ENCODE measurements at regions not wholly inside any gene's neighbourhood (a gene's known extent, or its start where the extent isn't known, plus 50 kb on each side); places are given as distances from the start of the nearest gene placed in this dataset.

- Histone ChIP-seq H3K4me1 (ENCODE audit: insufficient read depth, low read length) (peaks cover 82% of the 10 kb centered on the region), H3K9me3 (ENCODE audit: low read length) (no peaks in the 10 kb centered on the region), H3K27me3 (ENCODE audit: control insufficient read depth in 1 of 2, insufficient read depth in 2 of 2, low read length in 2 of 2) (no peaks in the 10 kb centered on the region), H4K20me1 (ENCODE audit: insufficient read depth, low read length) (no peaks in the 10 kb centered on the region), H3K4me3 (replicated peaks in 1 of 3; ENCODE audit: insufficient read depth in 1 of 3, low read depth in 2 of 3, low read length in 3 of 3) (peak overlapping the region in 1 of 3 experiments; percentile 59; a peak in 1 of 6 replicates), H3K27ac (ENCODE audit: extremely low read length, insufficient read depth, low read length) (peak overlapping the region; percentile 97), H3K4me2 (ENCODE audit: low read depth, low read length) (peak overlapping the region; percentile 81), H3K9ac (ENCODE audit: insufficient read depth, low read depth, low read length) (peak overlapping the region; percentile 83), H3K36me3 (replicated peaks in 1 of 2; ENCODE audit: control insufficient read depth in 1 of 2, insufficient read depth in 2 of 2, low read length in 2 of 2) (no peaks in the 10 kb centered on the region), H3K79me2 (ENCODE audit: insufficient read depth, low read length) (no peaks in the 10 kb centered on the region), H2AFZ (ENCODE audit: low read length) (no peak overlapping the region)
- intact Hi-C loops (cut with micrococcal nuclease; ENCODE audit: unreplicated experiment) (loop anchor here (1.0 to 5.0 kb wide), 2 partner anchors 40 to 47 kb away; no protein-coding TSS in a partner anchor), in situ Hi-C loops (cut with HindIII; ENCODE audit: extremely low pct_ligation_motif_present, low pct_unique_long_range_greater_than_20kb) (loop anchor here (5.0 kb wide), 1 partner anchor 92 kb away; the partner anchor contains the start of gene RHOB)
- no peak for FAIRE-seq
- ChIA-PET POLR2A (interaction anchor here (0.9 to 10.9 kb wide), 30 partner anchors 9 to 158 kb away, joined by 3 to 268 read pairs (median 8); partner anchors contain the start of gene RHOB), CTCF (ENCODE audit: low intra/inter-chr PET ratio, low total read pairs) (no interaction called here)
- no TSS peak for BruUV-seq (replicated peaks)
- WGBS (ENCODE audit: low lambda C conversion rate): 17% methylated on average over 6 of the region's 6 CpGs
- DNase-seq (ENCODE audit: low spot score): peak; percentile 67
- peak; percentile 1 for ATAC-seq
- TF ChIP-seq ZBTB20 (CRISPR knock-in tag; IDR thresholded peaks at IDR 0.05; ENCODE audit: borderline replicate concordance, low read depth): no peak
- TF ChIP-seq ZNF225 (CRISPR knock-in tag; IDR thresholded peaks at IDR 0.05): no peak; the same call in 1 of the 2 replicates
- peak; percentile 96 for TF ChIP-seq KDM1A (CRISPR knock-in tag; IDR thresholded peaks at IDR 0.05)
- no peak for TF ChIP-seq NCOA2 (CRISPR knock-in tag; IDR thresholded peaks at IDR 0.05)
- 0 out of 2 replicates have a peak, but pooled peaks have one; percentile 7 for TF ChIP-seq ETV5 (CRISPR knock-in tag; IDR thresholded peaks at IDR 0.05; ENCODE audit: borderline replicate concordance)
- no peak; the same call in 1 of the 2 replicates for TF ChIP-seq ZBTB7A (CRISPR knock-in tag; IDR thresholded peaks at IDR 0.05)
- no peak for TF ChIP-seq FOXP4 (CRISPR knock-in tag; IDR thresholded peaks at IDR 0.05)
- TF ChIP-seq ZNF362 (CRISPR knock-in tag; IDR thresholded peaks at IDR 0.05; ENCODE audit: borderline replicate concordance): no peak
- 0 out of 2 replicates have a peak, but pooled peaks have one; percentile 12 for TF ChIP-seq ZNF24 (IDR thresholded peaks at IDR 0.05)
- no peak for TF ChIP-seq RBAK (CRISPR knock-in tag; IDR thresholded peaks at IDR 0.05)
- TF ChIP-seq GABPB1 (CRISPR knock-in tag; IDR thresholded peaks at IDR 0.05): no peak
- no peak for TF ChIP-seq PBX2 (CRISPR knock-in tag; IDR thresholded peaks at IDR 0.05)
- no peak for TF ChIP-seq ZNF788 (CRISPR knock-in tag; IDR thresholded peaks at IDR 0.05; ENCODE audit: borderline replicate concordance)
- TF ChIP-seq ZNF879 (CRISPR knock-in tag; IDR thresholded peaks at IDR 0.05): no peak
- TF ChIP-seq CENPX (CRISPR knock-in tag; IDR thresholded peaks at IDR 0.05): no peak
- peak; percentile 99 for TF ChIP-seq ZMYM3 (CRISPR knock-in tag; IDR thresholded peaks at IDR 0.05)
- no peak for TF ChIP-seq USF2 (IDR thresholded peaks at IDR 0.05; ENCODE audit: low read depth, low read length)
- TF ChIP-seq USF2 (CRISPR knock-in tag; IDR thresholded peaks at IDR 0.05; ENCODE audit: borderline replicate concordance): no peak
- TF ChIP-seq CBX5 (CRISPR knock-in tag; IDR thresholded peaks at IDR 0.05; ENCODE audit: borderline replicate concordance): 0 out of 2 replicates have a peak, but pooled peaks have one; percentile 3
- no peak for TF ChIP-seq KAT8 (CRISPR knock-in tag; IDR thresholded peaks at IDR 0.05)
Measured at GRCh38 chr2:20539133-20539719, 92.4 kb downstream of the RHOB start.

All from HepG2 (cell line).